ENCODE measurements at regions not wholly inside any gene's neighbourhood (a gene's known extent, or its start where the extent isn't known, plus 50 kb on each side); places are given as distances from the start of the nearest gene placed in this dataset.

DNA sequence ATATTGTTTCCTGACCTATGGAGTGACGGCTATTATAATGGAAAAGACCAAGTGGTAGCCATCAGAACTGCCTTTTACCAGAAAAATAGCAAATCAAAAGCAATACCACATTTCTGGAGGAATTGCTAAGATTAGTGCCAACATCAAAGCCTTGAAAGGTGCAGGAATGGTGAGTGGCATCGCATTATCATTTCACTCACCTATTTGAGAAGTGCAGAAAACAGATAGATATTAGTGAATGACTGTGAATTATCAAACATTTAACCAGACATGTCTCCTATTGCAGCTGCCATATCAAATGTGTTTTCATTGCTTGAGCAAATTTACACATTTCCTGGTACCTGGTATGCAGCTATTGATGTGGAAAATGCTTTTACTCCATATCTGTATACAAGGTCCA lies 1638.1 kb upstream of the PABPC4L start:
- TF ChIP-seq USF1 (IDR thresholded peaks at IDR 0.05) (no peak), CREB1 (IDR thresholded peaks at IDR 0.05; ENCODE audit: low read depth) (no peak), TEAD4 (IDR thresholded peaks at IDR 0.05) (no peak), TCF12 (IDR thresholded peaks at IDR 0.05; ENCODE audit: low read depth) (no peak), YY1 (IDR thresholded peaks at IDR 0.05; ENCODE audit: low read depth) (no peak), FOXM1 (IDR thresholded peaks at IDR 0.05; ENCODE audit: borderline replicate concordance, low read depth) (no peak), NFIC (IDR thresholded peaks at IDR 0.05) (no peak), EP300 (IDR thresholded peaks at IDR 0.05; ENCODE audit: borderline replicate concordance) (no peak), CEBPB (IDR thresholded peaks at IDR 0.05) (no peak), ZBTB7A (IDR thresholded peaks at IDR 0.05; ENCODE audit: low read depth) (no peak), TAF1 (IDR thresholded peaks at IDR 0.05; ENCODE audit: low read depth) (no peak)
- TF ChIP-seq, protein P1, sequence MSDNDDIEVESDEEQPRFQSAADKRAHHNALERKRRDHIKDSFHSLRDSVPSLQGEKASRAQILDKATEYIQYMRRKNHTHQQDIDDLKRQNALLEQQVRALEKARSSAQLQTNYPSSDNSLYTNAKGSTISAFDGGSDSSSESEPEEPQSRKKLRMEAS (IDR thresholded peaks at IDR 0.05) = no peak

DNA sequence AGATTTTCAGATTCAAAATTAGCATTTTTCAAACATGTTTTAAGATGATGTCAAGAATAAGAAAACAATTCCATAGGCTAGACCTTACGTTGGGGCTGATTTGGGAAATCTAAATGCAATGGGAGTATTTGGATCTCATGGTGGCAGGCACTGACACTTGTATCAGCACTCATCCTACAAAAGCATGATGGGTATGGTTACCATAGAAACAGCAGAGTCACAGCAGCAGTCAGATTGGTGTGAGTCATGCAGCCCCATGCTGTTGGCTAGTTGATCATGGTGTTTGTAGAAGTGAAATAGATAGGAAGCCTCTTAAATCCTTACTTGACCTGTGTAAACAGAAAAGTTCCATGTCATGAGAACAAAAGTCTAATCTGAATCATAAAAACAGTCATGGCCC lies 1637.3 kb upstream of the PABPC4L start:
- TF ChIP-seq ZBTB7A (IDR thresholded peaks at IDR 0.05; ENCODE audit: low read depth) = no peak

- TF ChIP-seq EGR1 (IDR thresholded peaks at IDR 0.05) (no peak), CEBPB (IDR thresholded peaks at IDR 0.05) (no peak), FOXM1 (IDR thresholded peaks at IDR 0.05; ENCODE audit: borderline replicate concordance, low read depth) (no peak), YY1 (IDR thresholded peaks at IDR 0.05; ENCODE audit: low read depth) (no peak), EP300 (IDR thresholded peaks at IDR 0.05; ENCODE audit: borderline replicate concordance) (no peak), NFIC (IDR thresholded peaks at IDR 0.05) (no peak), CREB1 (IDR thresholded peaks at IDR 0.05; ENCODE audit: low read depth) (no peak), REST (IDR thresholded peaks at IDR 0.05; ENCODE audit: low read depth) (no peak), TCF12 (IDR thresholded peaks at IDR 0.05; ENCODE audit: low read depth) (no peak), TAF1 (IDR thresholded peaks at IDR 0.05; ENCODE audit: low read depth) (no peak), USF1 (IDR thresholded peaks at IDR 0.05) (no peak), TEAD4 (IDR thresholded peaks at IDR 0.05) (no peak), RAD21 (IDR thresholded peaks at IDR 0.05; ENCODE audit: low read depth) (no peak), ZBTB7A (IDR thresholded peaks at IDR 0.05; ENCODE audit: low read depth) (no peak)
- TF ChIP-seq, protein P1 (IDR thresholded peaks at IDR 0.05) = no peak
Measured at GRCh38 chr4:135834471-135834870, 1632.9 kb upstream of the PABPC4L start.

- TF ChIP-seq YY1 (IDR thresholded peaks at IDR 0.05; ENCODE audit: low read depth) = no peak
- TF ChIP-seq EP300 (IDR thresholded peaks at IDR 0.05; ENCODE audit: borderline replicate concordance) = no peak
- no peak for TF ChIP-seq NFIC (IDR thresholded peaks at IDR 0.05)
- TF ChIP-seq EGR1 (IDR thresholded peaks at IDR 0.05) = no peak
- no peak for TF ChIP-seq USF1 (IDR thresholded peaks at IDR 0.05)
- TF ChIP-seq TEAD4 (IDR thresholded peaks at IDR 0.05) = no peak
- TF ChIP-seq ZBTB7A (IDR thresholded peaks at IDR 0.05; ENCODE audit: low read depth) = no peak
- no peak for TF ChIP-seq RAD21 (IDR thresholded peaks at IDR 0.05; ENCODE audit: low read depth)
- no peak for TF ChIP-seq CEBPB (IDR thresholded peaks at IDR 0.05)
- TF ChIP-seq TAF1 (IDR thresholded peaks at IDR 0.05; ENCODE audit: low read depth) = no peak
- TF ChIP-seq CREB1 (IDR thresholded peaks at IDR 0.05; ENCODE audit: low read depth) = no peak
- no peak for TF ChIP-seq TCF12 (IDR thresholded peaks at IDR 0.05; ENCODE audit: low read depth)
- TF ChIP-seq REST (IDR thresholded peaks at IDR 0.05; ENCODE audit: low read depth) = no peak
- no peak for TF ChIP-seq FOXM1 (IDR thresholded peaks at IDR 0.05; ENCODE audit: borderline replicate concordance, low read depth)
Measured at GRCh38 chr4:135833529-135833928, 1631.9 kb upstream of the PABPC4L start.

- TF ChIP-seq EP300 (IDR thresholded peaks at IDR 0.05; ENCODE audit: borderline replicate concordance) (no peak), USF1 (IDR thresholded peaks at IDR 0.05) (no peak), REST (IDR thresholded peaks at IDR 0.05; ENCODE audit: low read depth) (no peak), CEBPB (IDR thresholded peaks at IDR 0.05) (no peak), RAD21 (IDR thresholded peaks at IDR 0.05; ENCODE audit: low read depth) (no peak), FOXM1 (IDR thresholded peaks at IDR 0.05; ENCODE audit: borderline replicate concordance, low read depth) (no peak), TEAD4 (IDR thresholded peaks at IDR 0.05) (no peak), YY1 (IDR thresholded peaks at IDR 0.05; ENCODE audit: low read depth) (no peak)
Measured at GRCh38 chr4:135824759-135825296, 1623.2 kb upstream of the PABPC4L start.

Measured in Ishikawa (cell line).